Urinary bladder (tissue), 3 donors: ENCODE measurements at regions not wholly inside any gene's neighbourhood (a gene's known extent, or its start where the extent isn't known, plus 50 kb on each side); places are given as distances from the start of the nearest gene placed in this dataset.
"Not testable (repeated sequence)": the region's sequence is repeated elsewhere in the genome, so short reads cannot be mapped to it uniquely, and the experiment has no call there.

Experiments used
- DNase-seq: peaks from one replicate; pipeline ENCODE4 v3.0.0-alpha.2; 2015; ENCODE audit errors: extremely low spot score
- H3K27ac ChIP-seq: one replicate; pipeline ENCODE4 v1.5.1; 2013; ENCODE audit warnings: low read depth, mild to moderate bottlenecking, moderate library complexity
- H3K36me3 ChIP-seq: one replicate; pipeline ENCODE4 v1.6.1; 2013; ENCODE audit warnings: mild to moderate bottlenecking, moderate library complexity; ENCODE audit not compliant: insufficient read depth
- H3K4me1 ChIP-seq: one replicate; pipeline ENCODE4 v1.6.1; 2013; ENCODE audit warnings: mild to moderate bottlenecking, moderate library complexity; ENCODE audit not compliant: insufficient read depth
- H3K4me3 ChIP-seq: one replicate; pipeline ENCODE4 v1.5.1; 2013; ENCODE audit warnings: low read depth, low read length
- WGBS: extraction: QIAGEN DNeasy Blood & Tissue Kit; methylation state at CpG from one replicate; pipeline ENCODE4 v1.1.7; 2013; 5-methylcytosine and 5-hydroxymethylcytosine counted together
- donor health status: healthy with polysubstance abuse.
- donor health status: healthy.

DNA sequence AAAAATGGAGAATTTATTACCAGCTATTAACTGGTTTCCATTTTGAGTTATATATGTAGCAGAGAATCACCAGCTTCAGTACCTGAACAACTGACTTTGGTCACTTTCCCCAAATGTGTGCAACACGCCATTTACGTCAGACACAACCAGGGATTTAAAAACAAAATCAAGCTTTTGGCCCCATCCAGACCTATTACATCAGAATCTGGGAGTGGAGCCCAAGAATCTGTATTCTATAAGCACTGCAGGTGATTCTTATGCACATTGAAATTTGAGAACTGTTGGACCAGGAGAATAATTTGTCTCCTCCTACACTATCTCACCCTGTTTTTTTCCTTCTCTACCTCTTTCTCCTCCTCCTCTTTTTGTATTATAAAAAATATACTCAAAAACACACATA, 295.9 kb downstream of the PRELID2 start:
- no peaks in the 10 kb centered on the region for H3K36me3 ChIP-seq
- no peaks in the 10 kb centered on the region for H3K4me1 ChIP-seq
- WGBS, result 68% methylated on average over 2 of the region's 2 CpGs
- H3K27ac ChIP-seq, result no peak overlapping the region
- no peak overlapping the region for H3K4me3 ChIP-seq
- no peak for DNase-seq

GRCh38 chr5:145536133-145536532, 299.0 kb downstream of the PRELID2 start:
- WGBS, result 27% methylated on average over 4 of the region's 4 CpGs
- Histone ChIP-seq H3K4me3 (no peak overlapping the region), H3K27ac (no peak overlapping the region), H3K4me1 (no peaks in the 10 kb centered on the region), H3K36me3 (no peaks in the 10 kb centered on the region)
- no peak for DNase-seq

- Histone ChIP-seq H3K4me1 (no peaks in the 10 kb centered on the region), H3K27ac (no peak overlapping the region), H3K4me3 (no peak overlapping the region), H3K36me3 (no peaks in the 10 kb centered on the region)
- peak; percentile 53 for DNase-seq
- 32% methylated on average over 5 of the region's 5 CpGs for WGBS
Observed at GRCh38 chr5:145531038-145531734, 304.0 kb downstream of the PRELID2 start.

- 84% methylated on average over 1 of the region's 1 CpG for WGBS
- H3K36me3 ChIP-seq, result no peaks in the 10 kb centered on the region
- no peak overlapping the region for H3K27ac ChIP-seq
- H3K4me3 ChIP-seq, result no peak overlapping the region
- H3K4me1 ChIP-seq, result no peaks in the 10 kb centered on the region
- no peak for DNase-seq
Observed at GRCh38 chr5:145521523-145521922, 313.6 kb downstream of the PRELID2 start.

- H3K36me3 ChIP-seq, result no peaks in the 10 kb centered on the region
- 51% methylated on average over 3 of the region's 3 CpGs for WGBS
- H3K27ac ChIP-seq, result no peak overlapping the region
- DNase-seq, result no peak
- H3K4me1 ChIP-seq, result no peaks in the 10 kb centered on the region
- no peak overlapping the region for H3K4me3 ChIP-seq
Observed at GRCh38 chr5:145521066-145521465, 314.1 kb downstream of the PRELID2 start.

- no peak for DNase-seq
- no peak overlapping the region for H3K27ac ChIP-seq
- no peak overlapping the region for H3K4me3 ChIP-seq
- H3K4me1 ChIP-seq, result no peaks in the 10 kb centered on the region
- no peaks in the 10 kb centered on the region for H3K36me3 ChIP-seq
- 81% methylated on average over 4 of the region's 4 CpGs for WGBS
Observed at GRCh38 chr5:145520335-145520734, 314.8 kb downstream of the PRELID2 start.

DNA sequence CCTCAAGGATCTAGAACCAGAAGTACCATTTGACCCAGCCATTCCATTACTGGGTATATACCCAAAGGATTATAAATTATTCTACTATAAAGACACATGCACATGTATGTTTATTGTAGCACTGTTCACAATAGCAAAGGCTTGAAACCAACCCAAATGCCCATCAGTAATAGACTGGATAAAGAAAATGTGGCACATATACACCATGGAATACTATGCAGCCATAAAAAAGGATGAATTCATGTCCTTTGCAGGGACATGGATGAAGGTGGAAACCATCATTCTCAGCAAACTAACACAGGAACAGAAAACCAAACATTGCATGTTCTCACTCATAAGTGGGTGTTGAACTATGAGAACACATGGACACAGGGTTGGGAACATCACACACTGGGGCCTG, 317.6 kb downstream of the PRELID2 start:
- not testable (repeated sequence) for H3K36me3 ChIP-seq, H3K4me1 ChIP-seq

DNA sequence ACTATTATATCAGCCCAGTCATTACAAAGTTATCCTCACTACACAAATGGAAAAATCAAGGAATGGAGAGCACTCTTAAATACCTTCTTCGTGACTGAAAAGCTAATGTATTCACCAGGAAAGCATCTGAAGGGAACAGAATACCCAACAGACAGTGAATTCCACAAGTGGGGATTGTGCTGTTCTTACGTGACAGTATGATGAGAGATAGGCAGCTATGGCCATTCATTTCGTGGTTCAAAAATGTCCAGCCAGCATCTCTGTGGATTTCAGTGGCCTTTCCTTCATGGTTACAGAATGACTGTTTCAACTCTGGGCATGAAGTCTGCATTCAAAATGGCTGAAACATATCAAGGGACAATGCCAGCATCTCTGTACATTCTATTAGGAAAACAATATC, 323.8 kb downstream of the PRELID2 start:
- H3K4me1 ChIP-seq, result no peaks in the 10 kb centered on the region

More for the DNA sequence above, 317.6 kb downstream of the PRELID2 start:
- DNase-seq, H3K27ac ChIP-seq, H3K4me3 ChIP-seq: not testable (repeated sequence)

GRCh38 chr5:145510769-145511168, 324.4 kb downstream of the PRELID2 start:
- no peak overlapping the region for H3K27ac ChIP-seq
- H3K4me3 ChIP-seq, result no peak overlapping the region
- H3K36me3 ChIP-seq, result no peaks in the 10 kb centered on the region
- WGBS, result 91% methylated on average over 2 of the region's 2 CpGs
- no peaks in the 10 kb centered on the region for H3K4me1 ChIP-seq
- DNase-seq, result no peak

More for the DNA sequence above, 323.8 kb downstream of the PRELID2 start:
- Histone ChIP-seq H3K4me3 (no peak overlapping the region), H3K36me3 (no peaks in the 10 kb centered on the region), H3K27ac (no peak overlapping the region)
- no peak for DNase-seq
- WGBS, result 93% methylated on average over 3 of the region's 3 CpGs

GRCh38 chr5:145510324-145510723, 324.8 kb downstream of the PRELID2 start:
- 63% methylated on average over 1 of the region's 1 CpG for WGBS
- H3K4me3 ChIP-seq, result no peak overlapping the region
- DNase-seq, result peak; percentile 25

DNA sequence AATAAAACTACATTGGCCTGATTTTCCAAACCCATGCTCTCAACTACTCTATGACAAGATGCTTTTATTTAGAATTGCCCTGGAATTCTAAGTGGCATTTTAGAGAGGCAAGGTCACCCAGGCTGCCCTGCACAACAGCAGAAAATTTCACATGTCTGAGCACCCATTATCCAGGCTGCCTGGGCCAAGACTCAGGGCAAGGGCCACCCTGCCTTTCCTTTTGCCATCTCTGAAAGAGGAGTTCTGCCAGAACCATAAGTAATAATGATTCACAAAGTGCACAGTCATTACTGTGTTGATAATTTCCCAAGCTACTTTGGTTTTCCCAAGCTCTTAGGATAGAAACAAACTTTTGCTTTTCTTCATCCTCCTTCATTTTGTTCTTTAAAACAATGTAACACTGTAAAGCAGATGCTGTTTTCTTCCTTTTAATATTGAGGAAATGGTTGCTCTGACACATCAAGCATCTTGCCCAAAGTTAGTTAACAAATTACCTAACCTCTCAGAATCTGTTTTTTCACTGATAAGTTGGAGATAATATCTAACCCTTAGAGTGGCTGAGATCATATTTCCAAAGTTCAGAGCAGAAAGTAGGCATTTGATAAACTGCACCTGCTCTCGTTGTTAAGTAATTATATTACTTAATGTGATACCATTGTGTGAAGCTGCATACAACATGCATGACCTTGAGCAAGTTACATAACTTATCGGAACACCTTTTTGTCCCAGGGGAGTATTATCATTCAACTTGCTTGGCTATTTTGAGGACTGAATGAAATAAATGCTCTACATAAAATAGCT, 325.6 kb downstream of the PRELID2 start:
- no peaks in the 10 kb centered on the region for H3K4me1 ChIP-seq
- 79% methylated on average over 2 of the region's 2 CpGs for WGBS
- no peaks in the 10 kb centered on the region for H3K36me3 ChIP-seq
- DNase-seq, result no peak
- no peak overlapping the region for H3K4me3 ChIP-seq
- no peak overlapping the region for H3K27ac ChIP-seq

More at GRCh38 chr5:145510324-145510723, 324.8 kb downstream of the PRELID2 start:
- Histone ChIP-seq H3K4me1 (no peaks in the 10 kb centered on the region), H3K36me3 (no peaks in the 10 kb centered on the region), H3K27ac (no peak overlapping the region)

GRCh38 chr5:145506185-145506850, 328.8 kb downstream of the PRELID2 start:
- 90% methylated on average over 3 of the region's 3 CpGs for WGBS
- no peak overlapping the region for H3K27ac ChIP-seq
- H3K4me1 ChIP-seq, result no peaks in the 10 kb centered on the region
- H3K4me3 ChIP-seq, result no peak overlapping the region
- no peaks in the 10 kb centered on the region for H3K36me3 ChIP-seq
- DNase-seq, result no peak

GRCh38 chr5:145502906-145503305, 332.2 kb downstream of the PRELID2 start:
- Histone ChIP-seq H3K27ac (no peak overlapping the region), H3K4me1 (no peaks in the 10 kb centered on the region), H3K4me3 (no peak overlapping the region), H3K36me3 (no peaks in the 10 kb centered on the region)
- WGBS, result 79% methylated on average over 1 of the region's 1 CpG
- no peak for DNase-seq

DNA sequence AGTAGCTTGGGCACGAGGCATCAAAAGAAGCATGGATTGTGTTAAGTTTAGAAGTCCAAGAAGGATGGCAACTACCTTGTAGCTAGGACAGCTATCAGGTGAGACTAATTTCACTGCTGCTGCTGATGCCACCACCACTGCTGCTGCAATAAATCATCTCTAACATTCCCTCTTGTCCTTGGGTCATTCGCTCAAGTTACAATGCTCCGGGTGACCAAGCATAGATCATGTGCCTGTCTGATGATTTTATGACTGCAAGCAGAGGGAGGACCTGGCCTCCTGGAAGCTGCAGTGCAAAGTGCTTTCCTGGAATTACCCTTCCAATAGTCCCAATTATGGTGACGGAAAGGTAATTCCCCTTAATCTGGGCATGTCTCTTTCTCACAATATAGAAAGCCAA, 334.4 kb downstream of the PRELID2 start:
- no peak for DNase-seq
- WGBS, result 77% methylated on average over 4 of the region's 4 CpGs
- Histone ChIP-seq H3K27ac (no peak overlapping the region), H3K36me3 (no peaks in the 10 kb centered on the region), H3K4me1 (no peaks in the 10 kb centered on the region), H3K4me3 (no peak overlapping the region)
